ENCODE measurements at regions not wholly inside any gene's neighbourhood (a gene's known extent, or its start where the extent isn't known, plus 50 kb on each side); places are given as distances from the start of the nearest gene placed in this dataset.

DNA sequence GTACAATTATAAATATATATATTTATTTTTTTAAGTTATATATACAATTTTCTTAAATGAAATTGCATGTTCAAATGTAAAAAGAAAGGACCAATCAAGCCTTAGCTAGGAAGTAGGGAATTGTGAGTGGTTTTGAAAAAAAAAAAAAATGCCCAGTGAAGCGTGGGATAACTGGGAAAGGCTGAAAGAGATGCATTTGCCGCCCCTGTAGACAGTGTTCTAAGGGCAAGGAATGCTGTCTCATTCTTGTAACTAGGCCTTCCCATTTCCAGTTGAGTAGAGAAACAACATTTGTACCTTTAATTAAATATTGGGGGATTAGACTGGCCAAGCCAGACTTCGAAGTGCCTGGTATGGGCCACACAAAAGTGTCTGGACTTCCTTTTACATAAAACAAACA is 430.1 kb upstream of the SLC35B3 start:
- no peaks in the 10 kb centered on the region for H3K27me3 ChIP-seq (ENCODE audit: insufficient read depth, low read length)
- H3K27ac ChIP-seq (ENCODE audit: low read depth, low read length): no peak overlapping the region
- POLR2A ChIA-PET: no interaction called here
- no peaks in the 10 kb centered on the region for H3K9me2 ChIP-seq (ENCODE audit: insufficient read depth)
- CTCF ChIA-PET: no interaction called here
- intact Hi-C loops (cut with micrococcal nuclease): no loop called here
- H3K36me3 ChIP-seq (ENCODE audit: control insufficient read depth in 1 of 2, insufficient read depth in 2 of 2, low read length in 2 of 2): no peaks in the 10 kb centered on the region
- ATAC-seq (no peak), DNase-seq (ENCODE audit: low read depth, low spot score) (no peak)
- no peaks in the 10 kb centered on the region for H3K4me1 ChIP-seq (ENCODE audit: control insufficient read depth in 1 of 2, insufficient read depth in 2 of 2, low read length in 2 of 2)
- RAD21 ChIA-PET (ENCODE audit: low non-redundant PET in 1 of 2, low total read pairs in 2 of 2, uncharacterized antibody in 2 of 2, unreplicated experiment in 2 of 2): no interaction called here
- H4K20me1 ChIP-seq (ENCODE audit: insufficient read depth): no peaks in the 10 kb centered on the region
- TF ChIP-seq ZFX (IDR thresholded peaks at IDR 0.05) (no peak), SRF (IDR thresholded peaks at IDR 0.05; ENCODE audit: low read depth) (no peak), JUND (IDR thresholded peaks at IDR 0.05) (no peak), CTCF (IDR thresholded peaks at IDR 0.05 in 2 of 3, conservative IDR thresholded peaks at IDR 0.05 in 1 of 3; ENCODE audit: borderline replicate concordance in 1 of 3, insufficient read depth in 1 of 3, low read depth in 2 of 3, low read length in 2 of 3) (no peak), EZH2phosphoT487 (IDR thresholded peaks at IDR 0.05; ENCODE audit: borderline replicate concordance) (no peak), ZNF274 (IDR thresholded peaks at IDR 0.05; ENCODE audit: low read depth, low read length) (no peak), CBX3 (IDR thresholded peaks at IDR 0.05; ENCODE audit: low read depth) (no peak), SP1 (IDR thresholded peaks at IDR 0.05; ENCODE audit: low read depth) (no peak), RAD21 (IDR thresholded peaks at IDR 0.05; ENCODE audit: low read depth) (no peak), EGR1 (IDR thresholded peaks at IDR 0.05; ENCODE audit: low read depth) (no peak), FOSL1 (IDR thresholded peaks at IDR 0.05; ENCODE audit: low read depth) (no peak)
- TF ChIP-seq, protein P1, sequence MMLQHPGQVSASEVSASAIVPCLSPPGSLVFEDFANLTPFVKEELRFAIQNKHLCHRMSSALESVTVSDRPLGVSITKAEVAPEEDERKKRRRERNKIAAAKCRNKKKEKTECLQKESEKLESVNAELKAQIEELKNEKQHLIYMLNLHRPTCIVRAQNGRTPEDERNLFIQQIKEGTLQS (IDR thresholded peaks at IDR 0.05): no peak
- no peaks in the 10 kb centered on the region for H3K79me2 ChIP-seq (ENCODE audit: insufficient read depth, low read length)
- no peak overlapping the region for H2AFZ ChIP-seq (ENCODE audit: low read depth, low read length, poor library complexity, severe bottlenecking)
- BruUV-seq (replicated peaks): no TSS peak
- H3K4me2 ChIP-seq (ENCODE audit: low read length): no peak overlapping the region
- no peak overlapping the region for H3K4me3 ChIP-seq (replicated peaks in 1 of 2; ENCODE audit: low read depth in 1 of 2, low read length in 2 of 2)
- H3K9me3 ChIP-seq (ENCODE audit: control insufficient read depth in 1 of 2, insufficient read depth in 1 of 2, low read depth in 1 of 2, low read length in 2 of 2): no peaks in the 10 kb centered on the region
- no peak overlapping the region for H3K9ac ChIP-seq (ENCODE audit: low read length)
